Effector memory CD8-positive, alpha-beta T cell (primary cell): ENCODE measurements at regions not wholly inside any gene's neighbourhood (a gene's known extent, or its start where the extent isn't known, plus 50 kb on each side); places are given as distances from the start of the nearest gene placed in this dataset.

Experiments used
- ATAC-seq: fragments of 150-1000 bp; cut with Tn5 transposase; replicated peaks from 2 replicates; pipeline ENCODE4 v1.10.0; 2021; ENCODE audit warnings: mild to moderate bottlenecking, moderate library complexity
- DNase-seq, 3 experiments: peaks; one replicate each; pipeline ENCODE4 v3.0.0; 2021
- H3K27ac Mint-ChIP-seq, 2 donors: one replicate each; pipeline ENCODE4 v1.8.0; 2022; ENCODE audit warnings: mild to moderate bottlenecking in 2 of 2, mixed read lengths in 2 of 2, moderate library complexity in 2 of 2
- H3K27me3 Mint-ChIP-seq, 2 donors: one replicate each; pipeline ENCODE4 v1.8.0; 2022; ENCODE audit warnings: mixed read lengths in 2 of 2
- H3K36me3 Mint-ChIP-seq: one replicate; pipeline ENCODE4 v1.8.0; 2022; ENCODE audit warnings: mild to moderate bottlenecking, moderate library complexity, mixed read lengths; ENCODE audit not compliant: insufficient read depth
- H3K4me1 Mint-ChIP-seq, 2 donors: one replicate each; pipeline ENCODE4 v1.8.0; 2022; ENCODE audit warnings: low read depth in 2 of 2, mixed read lengths in 2 of 2
- H3K4me3 Mint-ChIP-seq, 2 donors: one replicate each; pipeline ENCODE4 v1.8.0; 2022; ENCODE audit warnings: mild to moderate bottlenecking in 2 of 2, mixed read lengths in 2 of 2, moderate library complexity in 2 of 2
- H3K9me3 Mint-ChIP-seq, 2 donors: one replicate each; pipeline ENCODE4 v1.8.0; 2022; ENCODE audit warnings: mixed read lengths in 2 of 2

DNA sequence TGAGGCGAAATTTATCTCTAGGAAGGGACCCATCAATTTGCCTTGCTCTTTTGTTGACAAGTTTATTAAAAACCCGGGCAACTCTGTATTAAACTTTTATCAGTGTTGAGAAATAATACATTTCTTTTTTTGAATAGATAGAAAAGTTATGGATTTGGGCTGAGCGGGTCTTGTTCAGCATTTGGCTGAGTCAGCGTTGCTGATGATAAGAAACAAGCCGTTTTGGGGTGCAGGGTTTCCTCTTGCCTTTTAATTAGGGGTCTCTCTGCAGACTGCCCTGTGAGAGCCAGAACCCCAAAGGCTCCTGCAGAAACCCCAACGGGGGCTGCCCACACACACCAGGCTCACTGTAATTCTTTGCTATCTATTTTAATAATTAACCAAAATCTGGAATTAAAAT, 82.1 kb upstream of the SLCO4A1 start:
- no peaks in the 10 kb centered on the region for H3K36me3 Mint-ChIP-seq
- ATAC-seq (no peak), DNase-seq (no peak)
- H3K27ac Mint-ChIP-seq, result no peak overlapping the region
- H3K4me1 Mint-ChIP-seq, result peaks cover 4 to 5% of the 10 kb centered on the region in 2 donors
- no peaks in the 10 kb centered on the region for H3K9me3 Mint-ChIP-seq
- no peak overlapping the region for H3K4me3 Mint-ChIP-seq
- H3K27me3 Mint-ChIP-seq, result peaks cover 46 to 86% of the 10 kb centered on the region in 2 donors

DNA sequence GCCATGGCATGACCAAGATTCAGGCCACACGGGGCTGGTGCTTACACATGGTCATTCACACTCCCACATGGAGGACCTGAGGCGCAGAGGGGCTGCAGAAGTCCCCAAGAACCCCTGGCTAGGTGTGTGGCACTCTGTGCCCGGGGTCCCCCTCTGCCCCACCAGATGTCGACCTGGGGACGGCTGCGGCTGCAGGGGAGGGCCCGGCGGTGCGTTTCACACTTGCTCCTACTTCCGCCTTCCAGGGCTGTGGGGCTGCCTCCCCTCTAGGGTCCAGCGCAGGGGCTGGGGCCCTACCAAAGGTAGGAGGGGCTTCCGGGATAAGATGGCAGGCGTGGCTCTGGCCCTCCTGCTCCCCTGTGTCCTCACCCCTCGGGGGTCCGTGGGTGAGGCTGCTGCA, 81.1 kb upstream of the SLCO4A1 start:
- Mint-ChIP-seq H3K9me3 (no peaks in the 10 kb centered on the region), H3K27me3 (peaks cover 46 to 81% of the 10 kb centered on the region in 2 donors)
- ATAC-seq, result no peak

DNA sequence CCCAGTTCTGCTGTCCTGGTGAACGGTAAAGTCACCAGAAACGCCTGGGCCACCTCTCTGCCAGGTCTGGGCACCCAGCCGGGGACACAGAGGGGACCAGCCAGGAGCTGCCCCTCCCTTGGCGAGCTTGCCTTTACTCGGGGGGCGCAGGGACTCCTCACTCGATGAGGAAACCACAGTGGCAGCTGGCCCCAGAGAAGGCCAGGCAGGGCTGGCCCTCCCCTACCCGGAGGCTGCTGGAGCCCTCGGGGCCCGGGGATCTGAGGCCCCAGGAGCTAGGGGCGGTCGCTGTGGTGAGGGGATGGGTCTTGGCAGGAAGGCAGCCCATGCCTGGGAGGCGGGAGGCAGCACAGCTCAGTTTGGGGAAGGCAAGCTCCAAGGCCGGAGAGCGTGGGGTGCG, 80.4 kb upstream of the SLCO4A1 start:
- Mint-ChIP-seq H3K4me1 (peaks cover 4 to 5% of the 10 kb centered on the region in 2 donors), H3K27ac (no peak overlapping the region), H3K9me3 (no peaks in the 10 kb centered on the region), H3K4me3 (no peak overlapping the region), H3K27me3 (peaks cover 46 to 73% of the 10 kb centered on the region in 2 donors), H3K36me3 (no peaks in the 10 kb centered on the region)
- DNase-seq (no peak), ATAC-seq (no peak)

More for the DNA sequence above, 81.1 kb upstream of the SLCO4A1 start:
- no peaks in the 10 kb centered on the region for H3K36me3 Mint-ChIP-seq
- H3K27ac Mint-ChIP-seq, result no peak overlapping the region
- H3K4me1 Mint-ChIP-seq, result peaks cover 4 to 5% of the 10 kb centered on the region in 2 donors
- no peak for DNase-seq
- no peak overlapping the region for H3K4me3 Mint-ChIP-seq

DNA sequence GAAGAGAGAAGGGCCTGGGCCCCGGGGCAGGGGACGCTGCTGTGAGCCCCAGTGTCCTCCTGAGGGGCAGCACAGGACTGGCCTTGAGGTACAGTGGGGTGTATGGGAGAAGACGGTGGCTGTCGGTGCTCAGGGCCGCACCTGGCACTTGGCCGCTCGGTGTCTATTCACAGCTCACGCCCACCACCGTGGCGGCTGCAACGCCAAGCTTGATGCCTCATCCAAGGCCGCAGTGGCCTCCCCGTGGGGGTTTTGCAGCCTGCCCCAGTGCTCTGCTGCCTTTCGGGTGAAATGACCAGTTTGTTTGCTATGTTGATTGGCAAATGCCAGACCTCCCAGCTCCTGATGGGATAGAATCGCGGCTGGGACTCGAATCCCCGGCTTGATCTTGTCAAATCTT, 79.5 kb upstream of the SLCO4A1 start:
- H3K4me3 Mint-ChIP-seq, result no peak overlapping the region
- no peak for DNase-seq
- no peak overlapping the region for H3K27ac Mint-ChIP-seq
- H3K9me3 Mint-ChIP-seq, result no peaks in the 10 kb centered on the region
- peaks cover 4 to 5% of the 10 kb centered on the region in 2 donors for H3K4me1 Mint-ChIP-seq
- no peaks in the 10 kb centered on the region for H3K36me3 Mint-ChIP-seq
- peaks cover 52 to 72% of the 10 kb centered on the region in 2 donors for H3K27me3 Mint-ChIP-seq
- no peak for ATAC-seq

DNA sequence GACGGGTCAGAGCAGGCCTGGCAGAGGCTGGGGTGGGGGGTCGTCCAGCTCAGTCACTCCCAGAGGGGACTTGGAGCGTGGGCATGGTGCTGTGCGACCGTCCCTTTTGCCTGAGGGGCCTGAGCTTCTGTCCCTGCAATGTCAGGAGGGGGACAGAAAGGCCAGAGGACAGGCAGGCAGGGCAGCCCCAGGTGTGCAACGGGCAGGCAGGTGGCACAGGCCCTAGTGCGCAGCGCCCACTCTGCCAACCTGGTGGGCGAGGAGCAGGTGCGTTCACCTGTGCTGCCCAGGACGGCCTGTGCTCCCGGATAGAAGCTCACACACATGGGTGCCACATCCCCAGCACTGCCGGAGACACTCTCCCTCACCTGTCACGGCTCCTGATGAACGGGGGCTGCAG, 78.7 kb upstream of the SLCO4A1 start:
- Mint-ChIP-seq H3K36me3 (no peaks in the 10 kb centered on the region), H3K27me3 (peaks cover 47 to 72% of the 10 kb centered on the region in 2 donors), H3K4me1 (peaks cover 4 to 5% of the 10 kb centered on the region in 2 donors), H3K27ac (no peak overlapping the region), H3K4me3 (no peak overlapping the region), H3K9me3 (no peaks in the 10 kb centered on the region)
- no peak for DNase-seq
- ATAC-seq, result no peak

DNA sequence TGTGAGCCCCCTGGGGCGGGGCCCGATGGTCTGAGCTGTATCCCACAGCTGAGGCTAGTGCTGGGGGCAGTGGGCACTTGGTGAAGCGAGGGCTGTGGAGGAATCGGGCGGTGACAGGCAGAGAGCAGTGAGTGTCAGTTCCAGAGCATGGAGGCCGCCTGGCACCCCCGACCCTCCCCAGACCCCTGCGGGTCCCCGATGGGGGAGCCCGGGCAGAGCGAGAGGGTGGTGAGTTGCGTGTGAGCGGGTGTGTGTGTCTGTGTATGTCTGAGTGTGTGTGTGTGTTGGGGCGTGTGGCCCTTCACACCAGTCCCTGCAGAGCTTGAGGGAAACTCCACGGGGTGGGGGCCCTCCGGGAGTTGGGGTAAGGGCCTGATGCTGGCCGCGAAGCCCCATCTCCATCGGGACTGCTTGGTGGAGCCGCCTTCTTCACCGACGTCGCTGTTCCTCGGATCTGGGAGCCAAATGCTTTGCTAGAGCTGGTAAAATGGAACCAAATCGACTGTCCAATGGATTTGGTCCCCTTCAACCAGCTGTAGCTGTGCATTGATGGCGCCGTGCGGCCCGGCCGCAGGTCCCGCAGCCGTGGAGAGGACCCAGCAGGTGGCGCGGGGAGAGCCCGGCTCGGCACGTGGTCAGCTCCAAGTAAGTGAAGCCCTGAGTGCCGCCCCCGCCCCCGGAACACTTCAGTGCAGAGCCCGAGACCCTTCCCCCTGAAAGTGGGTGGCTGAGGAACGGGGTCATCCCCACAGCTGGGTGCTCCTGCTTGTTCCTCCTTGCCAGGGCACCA, 77.7 kb upstream of the SLCO4A1 start:
- no peak for ATAC-seq
- H3K4me3 Mint-ChIP-seq, result no peak overlapping the region
- no peak for DNase-seq
- H3K27ac Mint-ChIP-seq, result no peak overlapping the region
- no peaks in the 10 kb centered on the region for H3K9me3 Mint-ChIP-seq
- H3K4me1 Mint-ChIP-seq, result peaks cover 4 to 5% of the 10 kb centered on the region in 2 donors
- H3K27me3 Mint-ChIP-seq, result peaks cover 41 to 72% of the 10 kb centered on the region in 2 donors
- H3K36me3 Mint-ChIP-seq, result no peaks in the 10 kb centered on the region

DNA sequence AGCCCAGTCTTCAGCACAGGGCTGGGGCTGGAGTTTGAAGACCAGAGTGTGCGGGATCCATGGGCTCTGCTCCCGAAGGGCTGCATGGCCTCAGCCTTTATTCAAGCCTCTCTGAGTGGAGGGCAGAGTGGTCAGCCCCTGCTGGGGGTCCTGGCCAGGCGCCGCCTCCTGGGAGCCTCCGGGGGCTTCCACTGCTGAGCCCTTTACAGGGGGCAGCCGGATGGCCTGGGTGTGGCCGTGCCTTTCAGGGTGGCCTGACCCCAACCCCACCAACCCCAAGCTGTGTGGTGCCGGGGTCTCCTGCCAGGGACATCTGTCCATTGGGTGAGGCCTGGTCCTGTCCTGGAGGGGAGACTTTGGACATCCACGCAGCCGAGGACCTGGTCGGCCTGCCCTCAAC, 76.0 kb upstream of the SLCO4A1 start:
- Mint-ChIP-seq H3K9me3 (no peaks in the 10 kb centered on the region), H3K4me1 (peaks cover 4 to 6% of the 10 kb centered on the region in 2 donors), H3K4me3 (no peak overlapping the region), H3K36me3 (no peaks in the 10 kb centered on the region), H3K27ac (no peak overlapping the region), H3K27me3 (peaks cover 34 to 64% of the 10 kb centered on the region in 2 donors)
- ATAC-seq (no peak), DNase-seq (no peak)

DNA sequence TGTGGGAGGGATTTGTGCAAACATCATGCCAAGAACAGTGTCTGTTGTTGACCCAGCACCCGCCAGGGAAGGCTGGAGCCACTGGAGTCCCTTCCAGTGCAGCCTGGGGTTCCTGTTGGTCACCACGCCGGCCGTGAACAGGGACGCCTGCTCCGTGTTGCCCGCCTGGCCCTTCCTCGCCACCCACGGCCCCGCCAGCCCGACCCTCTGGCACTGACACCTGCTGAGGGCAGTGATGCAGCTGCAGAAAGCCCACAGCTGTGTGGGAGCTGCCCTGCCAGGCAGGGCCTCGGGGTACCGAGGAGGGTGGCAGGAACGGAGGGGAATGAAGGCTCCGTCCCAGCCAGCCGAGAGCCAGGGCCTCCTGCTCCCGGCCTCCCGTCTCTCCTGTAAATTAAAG, 75.5 kb upstream of the SLCO4A1 start:
- Mint-ChIP-seq H3K9me3 (no peaks in the 10 kb centered on the region), H3K4me3 (no peak overlapping the region), H3K4me1 (peaks cover under 1 to 3% of the 10 kb centered on the region in 2 donors), H3K27ac (no peak overlapping the region), H3K27me3 (peaks cover 29 to 59% of the 10 kb centered on the region in 2 donors), H3K36me3 (no peaks in the 10 kb centered on the region)
- ATAC-seq (no peak), DNase-seq (no peak)

DNA sequence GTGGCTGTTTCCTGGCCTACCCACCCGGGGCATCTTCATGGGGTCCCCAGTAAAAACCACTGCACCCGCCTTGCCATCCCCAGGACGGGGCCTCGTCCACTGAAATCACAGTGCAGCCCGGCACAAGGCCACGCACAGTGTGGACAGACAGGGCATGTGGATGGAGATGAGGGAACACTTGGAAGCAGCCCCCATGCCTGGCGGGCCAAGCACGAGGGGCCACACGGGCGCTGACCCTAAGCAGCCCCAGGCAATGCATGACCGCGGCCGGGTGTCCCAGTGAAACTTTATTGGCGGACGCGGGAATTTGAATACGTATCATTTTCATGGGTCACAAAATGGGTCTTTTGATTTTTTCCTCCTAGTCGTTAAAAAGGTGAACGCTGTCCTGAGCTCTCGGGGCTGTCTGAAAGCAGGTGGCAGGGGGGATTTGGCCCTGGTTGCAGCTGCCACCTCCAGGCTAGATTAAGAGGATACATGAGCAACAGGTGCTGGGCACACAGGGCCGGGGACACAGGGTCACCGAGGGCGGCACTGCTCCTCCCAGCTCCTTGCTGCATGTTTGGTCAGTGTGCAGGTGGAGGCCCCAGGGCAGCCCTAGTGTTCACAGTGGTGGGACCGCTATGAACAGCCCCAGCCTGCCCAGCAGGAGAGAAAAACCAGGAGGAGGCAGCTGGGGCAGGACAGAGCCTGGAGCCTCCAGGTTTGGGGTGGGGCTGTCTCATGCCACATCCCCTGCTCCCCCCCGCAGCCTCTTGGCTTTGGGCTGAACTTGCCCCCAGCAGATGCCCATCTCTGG, 74.9 kb upstream of the SLCO4A1 start:
- Mint-ChIP-seq H3K9me3 (no peaks in the 10 kb centered on the region), H3K27me3 (peaks cover 24 to 52% of the 10 kb centered on the region in 2 donors), H3K4me3 (no peak overlapping the region), H3K36me3 (no peaks in the 10 kb centered on the region), H3K4me1 (peaks cover 5 to 8% of the 10 kb centered on the region in 2 donors), H3K27ac (no peak overlapping the region)
- ATAC-seq, result no peak
- no peak for DNase-seq

DNA sequence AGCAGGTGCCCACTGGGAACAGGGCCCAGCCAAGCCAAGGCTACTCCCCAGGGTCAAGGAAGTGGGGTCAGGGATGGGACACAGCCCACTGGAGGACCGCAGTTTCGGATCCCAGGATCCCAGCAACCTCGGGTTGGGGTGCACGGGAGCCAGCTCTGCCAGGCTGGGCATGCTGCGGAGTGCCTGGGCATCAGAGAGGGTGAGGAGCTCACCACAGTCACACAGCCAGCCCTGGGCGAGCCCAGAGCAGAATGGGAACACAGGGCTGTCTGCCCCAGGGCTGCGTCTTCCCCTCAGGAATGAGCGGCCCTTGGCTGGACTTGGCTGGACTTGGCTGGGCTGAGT, 74.3 kb upstream of the SLCO4A1 start:
- no peak for ATAC-seq
- no peak overlapping the region for H3K4me3 Mint-ChIP-seq
- H3K27ac Mint-ChIP-seq, result no peak overlapping the region
- H3K27me3 Mint-ChIP-seq, result peaks cover 20 to 47% of the 10 kb centered on the region in 2 donors
- no peak for DNase-seq
- peaks cover 5 to 8% of the 10 kb centered on the region in 2 donors for H3K4me1 Mint-ChIP-seq
- H3K36me3 Mint-ChIP-seq, result no peaks in the 10 kb centered on the region
- no peaks in the 10 kb centered on the region for H3K9me3 Mint-ChIP-seq

DNA sequence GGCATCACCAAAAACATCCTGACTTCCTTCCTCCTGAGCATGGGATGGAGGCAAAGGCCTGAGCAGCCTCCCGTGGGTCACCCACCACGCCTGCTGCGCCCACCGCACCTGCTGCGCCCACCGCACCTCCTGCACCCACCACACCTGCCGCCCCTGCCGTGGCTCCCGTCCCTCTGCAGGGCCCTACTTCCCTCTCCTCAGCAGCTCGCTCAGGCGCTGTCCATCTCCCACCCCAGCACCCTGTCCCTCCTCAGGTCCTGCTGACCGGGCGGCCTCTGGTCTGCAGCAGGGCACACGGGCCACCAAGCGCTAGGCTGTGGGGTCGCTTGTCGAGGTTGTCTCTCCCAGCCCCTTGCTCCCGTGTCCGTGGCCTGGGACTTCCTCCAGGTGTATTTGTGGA, 72.7 kb upstream of the SLCO4A1 start:
- ATAC-seq (no peak), DNase-seq (no peak)
- H3K9me3 Mint-ChIP-seq, result no peaks in the 10 kb centered on the region
- H3K4me1 Mint-ChIP-seq, result peaks cover 5 to 8% of the 10 kb centered on the region in 2 donors
- peaks cover 24 to 45% of the 10 kb centered on the region in 2 donors for H3K27me3 Mint-ChIP-seq
- no peak overlapping the region for H3K27ac Mint-ChIP-seq
- no peaks in the 10 kb centered on the region for H3K36me3 Mint-ChIP-seq
- no peak overlapping the region for H3K4me3 Mint-ChIP-seq

DNA sequence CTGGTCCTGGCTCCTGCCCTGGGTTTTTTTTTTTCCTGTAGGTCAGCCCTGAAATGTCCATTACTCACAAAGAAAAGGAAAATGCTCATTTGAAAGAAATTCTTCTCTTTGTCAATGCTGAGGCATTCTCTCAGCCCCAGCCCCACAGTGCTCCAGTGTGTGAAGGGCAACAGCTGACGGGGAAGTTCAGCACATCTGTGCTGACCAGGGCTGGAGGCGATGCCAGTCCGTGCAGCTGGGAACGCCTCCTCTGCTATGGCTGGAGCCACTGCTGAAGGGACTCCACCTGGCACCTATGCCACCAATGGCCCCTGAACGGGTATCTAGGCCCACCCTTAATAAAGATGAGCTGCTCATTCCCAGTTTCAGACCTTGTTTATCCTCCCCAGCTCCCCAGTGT, 71.9 kb upstream of the SLCO4A1 start:
- H3K36me3 Mint-ChIP-seq, result no peaks in the 10 kb centered on the region
- no peak overlapping the region for H3K27ac Mint-ChIP-seq
- no peaks in the 10 kb centered on the region for H3K9me3 Mint-ChIP-seq
- H3K4me1 Mint-ChIP-seq, result peaks cover 5 to 8% of the 10 kb centered on the region in 2 donors
- H3K4me3 Mint-ChIP-seq, result no peak overlapping the region
- DNase-seq (no peak), ATAC-seq (no peak)
- peaks cover 30 to 51% of the 10 kb centered on the region in 2 donors for H3K27me3 Mint-ChIP-seq

DNA sequence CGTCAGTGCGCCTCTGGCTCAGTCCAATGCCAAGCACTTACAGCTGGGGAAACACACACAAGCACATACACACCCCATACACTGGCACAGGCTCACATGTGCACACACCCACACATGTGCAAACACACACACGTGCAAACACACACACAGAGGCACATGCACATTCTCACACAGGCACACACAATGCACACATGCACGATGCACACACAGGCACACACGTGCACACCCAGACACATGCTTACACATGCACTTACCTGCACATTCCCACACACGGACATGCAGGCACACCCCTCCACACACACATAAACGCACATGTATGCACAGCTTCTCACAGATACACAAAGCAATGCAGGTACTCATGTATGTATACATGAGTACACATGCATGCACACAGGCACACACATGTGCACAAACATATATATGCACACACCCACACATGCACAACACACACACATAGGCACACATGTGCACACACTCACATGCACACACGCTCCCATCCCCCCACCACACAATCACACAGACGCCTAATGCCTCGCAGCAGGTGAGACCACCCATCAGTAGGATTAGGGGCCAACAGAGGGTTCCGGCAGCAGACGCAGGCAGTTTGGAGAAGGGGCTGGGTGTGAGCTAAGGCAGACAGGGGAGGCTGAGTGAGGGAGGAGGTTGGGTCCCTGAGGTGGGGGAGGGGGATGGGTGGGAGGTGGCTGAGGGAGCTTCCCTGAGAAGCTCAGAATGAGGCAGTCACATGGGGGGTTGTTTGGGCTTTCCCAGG, 71.2 kb upstream of the SLCO4A1 start:
- no peak for ATAC-seq
- H3K27ac Mint-ChIP-seq, result no peak overlapping the region

More for the DNA sequence above, 71.2 kb upstream of the SLCO4A1 start:
- Mint-ChIP-seq H3K36me3 (no peaks in the 10 kb centered on the region), H3K4me3 (no peak overlapping the region), H3K4me1 (peaks cover 5 to 8% of the 10 kb centered on the region in 2 donors), H3K27me3 (peaks cover 36 to 58% of the 10 kb centered on the region in 2 donors), H3K9me3 (no peaks in the 10 kb centered on the region)
- DNase-seq, result no peak
